ENCODE measurements at regions not wholly inside any gene's neighbourhood (a gene's known extent, or its start where the extent isn't known, plus 50 kb on each side); places are given as distances from the start of the nearest gene placed in this dataset.
"Not testable (repeated sequence)": the region's sequence is repeated elsewhere in the genome, so short reads cannot be mapped to it uniquely, and the experiment has no call there.

GRCh38 chr1:58051187-58051586 is 495.3 kb downstream of the OMA1 start:
- DNase-seq, result not testable (repeated sequence)

- DNase-seq, result peak; percentile 14
These were observed 499.2 kb downstream of the OMA1 start for GRCh38 chr1:58047265-58047858.

- no peak for DNase-seq
These were observed 501.3 kb downstream of the OMA1 start for GRCh38 chr1:58045094-58045705.

- DNase-seq, result no peak
These were observed 504.9 kb downstream of the OMA1 start for GRCh38 chr1:58041621-58042020.

GRCh38 chr1:58038574-58038973 is 508.0 kb downstream of the OMA1 start:
- no peak for DNase-seq

GRCh38 chr1:58035523-58035922 is 511.0 kb downstream of the OMA1 start:
- no peak for DNase-seq

- no peak for DNase-seq
These were observed 513.2 kb downstream of the OMA1 start for GRCh38 chr1:58033311-58033710.

- DNase-seq, result no peak
These were observed 513.9 kb downstream of the OMA1 start for GRCh38 chr1:58032611-58033073.

GRCh38 chr1:58031416-58031815 is 515.1 kb downstream of the OMA1 start:
- no peak for DNase-seq

GRCh38 chr1:58030456-58030855 is 516.1 kb downstream of the OMA1 start:
- DNase-seq, result no peak

- DNase-seq, result no peak
These were observed 528.9 kb downstream of the OMA1 start for GRCh38 chr1:58017641-58018040.

- DNase-seq, result no peak
These were observed 533.3 kb downstream of the OMA1 start for GRCh38 chr1:58013237-58013636.

- no peak for DNase-seq
These were observed 534.5 kb downstream of the OMA1 start for GRCh38 chr1:58011978-58012377.

GRCh38 chr1:58006421-58007046 is 540.0 kb downstream of the OMA1 start:
- no peak for DNase-seq

- no peak for DNase-seq
These were observed 541.3 kb downstream of the OMA1 start for GRCh38 chr1:58005212-58005611.

GRCh38 chr1:58003988-58004387 is 542.5 kb downstream of the OMA1 start:
- no peak for DNase-seq

- no peak for DNase-seq
These were observed 543.5 kb downstream of the OMA1 start for GRCh38 chr1:58003059-58003458.

- no peak for DNase-seq
These were observed 545.7 kb downstream of the OMA1 start for GRCh38 chr1:58000821-58001220.

GRCh38 chr1:58000116-58000515 is 546.4 kb downstream of the OMA1 start:
- DNase-seq, result no peak

GRCh38 chr1:57996400-57996799 is 550.1 kb downstream of the OMA1 start:
- DNase-seq, result no peak

GRCh38 chr1:57991289-57991688 is 555.2 kb downstream of the OMA1 start:
- DNase-seq, result no peak

- DNase-seq, result no peak
These were observed 556.6 kb downstream of the OMA1 start for GRCh38 chr1:57989877-57990276.

GRCh38 chr1:57987523-57987922 is 559.0 kb downstream of the OMA1 start:
- no peak for DNase-seq

- no peak for DNase-seq
These were observed 560.1 kb downstream of the OMA1 start for GRCh38 chr1:57986432-57986831.

- no peak for DNase-seq
These were observed 560.4 kb upstream of the DAB1 start for GRCh38 chr1:57984277-57984676.

Measured in stimulated activated CD4-positive, alpha-beta T cell treated with anti-CD3 and anti-CD28 coated beads, Interleukin-4, amount 100 ng/mL, for 24 hours (primary cell).